Trophoblast cell (in vitro differentiated cells and primary cell): ENCODE measurements at regions not wholly inside any gene's neighbourhood (a gene's known extent, or its start where the extent isn't known, plus 50 kb on each side); places are given as distances from the start of the nearest gene placed in this dataset.

ENCODE experiments used
- DNase-seq, 2 donors: peaks; one replicate each; pipeline ENCODE4 v3.0.0-alpha.2; 2016
- H2AFZ ChIP-seq: 2 replicates; pipeline ENCODE4 v1.6.1; 2013; ENCODE audit warnings: low read length, moderate library complexity, mild to moderate bottlenecking; ENCODE audit not compliant: insufficient read depth, poor library complexity
- H2AK5ac ChIP-seq: 2 replicates; pipeline ENCODE4 v1.6.1; 2013; ENCODE audit warnings: mild to moderate bottlenecking, low read length
- H2BK120ac ChIP-seq: 2 replicates; pipeline ENCODE4 v1.6.1; 2013; ENCODE audit warnings: low read length, mild to moderate bottlenecking, moderate library complexity; ENCODE audit not compliant: insufficient read depth, poor library complexity
- H2BK12ac ChIP-seq: 2 replicates; pipeline ENCODE4 v1.6.1; 2013; ENCODE audit warnings: mild to moderate bottlenecking, low read length, moderate library complexity
- H2BK5ac ChIP-seq: 2 replicates; pipeline ENCODE4 v1.6.1; 2013; ENCODE audit warnings: low read length, low read depth, moderate library complexity, mild to moderate bottlenecking; ENCODE audit not compliant: poor library complexity
- H3K14ac ChIP-seq: 2 replicates; pipeline ENCODE4 v1.6.1; 2013; ENCODE audit warnings: mild to moderate bottlenecking, low read length
- H3K18ac ChIP-seq: 2 replicates; pipeline ENCODE4 v1.6.1; 2013; ENCODE audit warnings: mild to moderate bottlenecking, low read length
- H3K23ac ChIP-seq: 2 replicates; pipeline ENCODE4 v1.6.1; 2013; ENCODE audit warnings: low read length
- H3K27ac ChIP-seq: 2 replicates; pipeline ENCODE4 v1.5.1; 2013; ENCODE audit warnings: low read depth, mild to moderate bottlenecking, inconsistent platforms, low read length, moderate library complexity
- H3K27me3 ChIP-seq: 2 replicates; pipeline ENCODE4 v1.6.1; 2013; ENCODE audit warnings: inconsistent platforms, mild to moderate bottlenecking, low read length, moderate library complexity; ENCODE audit not compliant: insufficient read depth
- H3K36me3 ChIP-seq, 2 experiments: 1 replicate in 1 of 2; 2 replicates in 1 of 2; pipeline ENCODE4 v1.6.1; 2013; ENCODE audit warnings: low read length in 2 of 2, mild to moderate bottlenecking in 2 of 2, moderate library complexity in 1 of 2; ENCODE audit not compliant: insufficient read depth in 2 of 2, control insufficient read depth in 1 of 2
- H3K4ac ChIP-seq: 2 replicates; pipeline ENCODE4 v1.6.1; 2013; ENCODE audit warnings: low read depth, mild to moderate bottlenecking, low read length, moderate library complexity
- H3K4me1 ChIP-seq, 2 experiments: 1 replicate in 1 of 2; 2 replicates in 1 of 2; pipeline ENCODE4 v1.6.1; 2013; ENCODE audit warnings: low read length in 2 of 2, mild to moderate bottlenecking in 2 of 2, moderate library complexity in 1 of 2; ENCODE audit not compliant: insufficient read depth in 2 of 2, control insufficient read depth in 1 of 2
- H3K4me2 ChIP-seq: 2 replicates; pipeline ENCODE4 v1.6.1; 2013; ENCODE audit warnings: inconsistent platforms, mild to moderate bottlenecking, low read length, moderate library complexity
- H3K4me3 ChIP-seq: 2 replicates; pipeline ENCODE4 v1.5.1; 2013; ENCODE audit warnings: mild to moderate bottlenecking, low read depth, low read length, inconsistent platforms
- H3K79me1 ChIP-seq: one replicate; pipeline ENCODE4 v1.6.1; 2013; ENCODE audit warnings: low read length
- H3K79me2 ChIP-seq: 2 replicates; pipeline ENCODE4 v1.6.1; 2013; ENCODE audit warnings: low read length, mild to moderate bottlenecking; ENCODE audit not compliant: control insufficient read depth, insufficient read depth, poor library complexity
- H3K9ac ChIP-seq: 2 replicates; pipeline ENCODE4 v1.6.1; 2013; ENCODE audit warnings: mild to moderate bottlenecking, low read length
- H3K9me3 ChIP-seq: 2 replicates; pipeline ENCODE4 v1.6.1; 2013; ENCODE audit warnings: low read depth, mild to moderate bottlenecking, control low read depth, inconsistent platforms, low read length; ENCODE audit not compliant: insufficient read depth
- H4K12ac ChIP-seq: 2 replicates; pipeline ENCODE4 v1.6.1; 2013; ENCODE audit warnings: low read depth, mild to moderate bottlenecking, low read length, moderate library complexity
- H4K8ac ChIP-seq: 2 replicates; pipeline ENCODE4 v1.6.1; 2013; ENCODE audit warnings: low read depth, mild to moderate bottlenecking, low read length, moderate library complexity
- H4K91ac ChIP-seq: one replicate; pipeline ENCODE4 v1.6.1; 2013; ENCODE audit warnings: low read depth, mild to moderate bottlenecking, low read length, moderate library complexity
- WGBS: extraction: QIAGEN DNeasy Blood & Tissue Kit; methylation state at CpG from one replicate; pipeline ENCODE4 v1.1.7; 2013; ENCODE audit warnings: missing lambda C conversion rate; ENCODE audit not compliant: insufficient read length, insufficient coverage; ENCODE audit errors: extremely low coverage; 5-methylcytosine and 5-hydroxymethylcytosine counted together

- Histone ChIP-seq H4K91ac (no peak overlapping the region), H3K27me3 (no peaks in the 10 kb centered on the region), H3K9ac (no peak overlapping the region), H2BK5ac (no peak overlapping the region), H3K4me3 (no peak overlapping the region), H3K79me1 (no peaks in the 10 kb centered on the region), H3K36me3 (no peaks in the 10 kb centered on the region), H4K8ac (no peak overlapping the region), H3K14ac (no peak overlapping the region), H3K4me2 (no peak overlapping the region), H3K23ac (no peak overlapping the region), H4K12ac (no peak overlapping the region), H3K9me3 (no peaks in the 10 kb centered on the region), H2AFZ (no peak overlapping the region), H2BK12ac (no peak overlapping the region), H3K79me2 (no peaks in the 10 kb centered on the region), H2BK120ac (no peak overlapping the region), H3K27ac (no peak overlapping the region), H3K18ac (no peak overlapping the region), H3K4me1 (no peaks in the 10 kb centered on the region), H3K4ac (no peak overlapping the region), H2AK5ac (no peak overlapping the region)
- no CpG with 5 or more reads among the region's 6 CpGs for WGBS
- DNase-seq: no peak
Measured at GRCh38 chr6:167541544-167541943, 216.7 kb downstream of the TTLL2 start.

- Histone ChIP-seq H3K9ac (no peak overlapping the region), H3K36me3 (no peaks in the 10 kb centered on the region), H3K79me2 (no peaks in the 10 kb centered on the region), H3K4ac (no peak overlapping the region), H2AFZ (no peak overlapping the region), H4K12ac (no peak overlapping the region), H4K91ac (no peak overlapping the region), H3K27me3 (no peaks in the 10 kb centered on the region), H3K23ac (no peak overlapping the region), H2BK12ac (no peak overlapping the region), H3K18ac (no peak overlapping the region), H4K8ac (no peak overlapping the region), H3K4me2 (no peak overlapping the region), H3K4me3 (no peak overlapping the region), H2BK5ac (no peak overlapping the region), H2BK120ac (no peak overlapping the region), H3K14ac (no peak overlapping the region), H3K27ac (no peak overlapping the region), H3K9me3 (no peaks in the 10 kb centered on the region), H3K79me1 (no peaks in the 10 kb centered on the region), H2AK5ac (no peak overlapping the region), H3K4me1 (no peaks in the 10 kb centered on the region)
- no CpG with 5 or more reads among the region's 16 CpGs for WGBS
- peak in 1 of 2 donors; percentile 9 for DNase-seq
Measured at GRCh38 chr6:167543602-167544497, 219.0 kb downstream of the TTLL2 start.

- Histone ChIP-seq H2BK12ac (no peak overlapping the region), H3K4me3 (no peak overlapping the region), H3K4ac (no peak overlapping the region), H3K14ac (no peak overlapping the region), H3K27ac (no peak overlapping the region), H3K4me1 (no peaks in the 10 kb centered on the region), H3K79me2 (no peaks in the 10 kb centered on the region), H4K12ac (no peak overlapping the region), H3K36me3 (no peaks in the 10 kb centered on the region), H2BK5ac (no peak overlapping the region), H2BK120ac (no peak overlapping the region), H3K27me3 (no peaks in the 10 kb centered on the region), H3K9me3 (no peaks in the 10 kb centered on the region), H4K91ac (no peak overlapping the region), H2AFZ (no peak overlapping the region), H2AK5ac (no peak overlapping the region), H3K79me1 (no peaks in the 10 kb centered on the region), H3K4me2 (no peak overlapping the region), H3K23ac (no peak overlapping the region), H3K18ac (no peak overlapping the region), H4K8ac (no peak overlapping the region), H3K9ac (no peak overlapping the region)
- no peak for DNase-seq
- WGBS: no CpG with 5 or more reads among the region's 32 CpGs
Measured at GRCh38 chr6:167546611-167547327, 221.9 kb downstream of the TTLL2 start.

DNA sequence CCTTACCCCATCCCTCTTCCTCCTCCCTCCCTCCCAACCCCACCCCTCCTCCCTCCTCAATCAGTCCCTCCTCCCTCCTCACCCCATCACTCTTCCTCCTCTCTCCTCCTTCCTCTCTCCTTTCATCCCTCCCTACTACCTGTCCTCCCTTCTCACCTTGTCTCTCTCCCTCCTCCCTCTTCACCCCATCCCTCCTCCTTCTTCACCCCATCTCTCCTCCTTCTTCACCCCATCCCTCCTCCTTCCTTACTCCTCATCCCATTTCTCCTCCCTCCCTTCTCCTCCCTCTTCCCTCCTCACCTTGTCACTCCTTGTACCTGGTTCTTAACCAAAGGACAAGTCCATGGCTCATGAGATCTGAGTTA, 222.4 kb downstream of the TTLL2 start:
- H3K14ac ChIP-seq: no peak overlapping the region
- H2AK5ac ChIP-seq: no peak overlapping the region
- H4K8ac ChIP-seq: no peak overlapping the region
- no peak overlapping the region for H3K23ac ChIP-seq
- no peak overlapping the region for H3K27ac ChIP-seq
- H2BK12ac ChIP-seq: no peak overlapping the region
- no peak overlapping the region for H2BK120ac ChIP-seq
- no peak overlapping the region for H3K9ac ChIP-seq
- H2BK5ac ChIP-seq: no peak overlapping the region
- no peak overlapping the region for H3K4ac ChIP-seq
- no peaks in the 10 kb centered on the region for H3K79me1 ChIP-seq
- no peak overlapping the region for H3K4me2 ChIP-seq
- no peaks in the 10 kb centered on the region for H3K4me1 ChIP-seq
- H4K12ac ChIP-seq: no peak overlapping the region
- no peaks in the 10 kb centered on the region for H3K79me2 ChIP-seq
- no peak overlapping the region for H3K18ac ChIP-seq
- no peak overlapping the region for H2AFZ ChIP-seq
- no peak overlapping the region for H3K4me3 ChIP-seq
- DNase-seq: no peak
- H3K27me3 ChIP-seq: no peaks in the 10 kb centered on the region
- no peaks in the 10 kb centered on the region for H3K9me3 ChIP-seq
- H3K36me3 ChIP-seq: no peaks in the 10 kb centered on the region
- no peak overlapping the region for H4K91ac ChIP-seq
